ENCODE measurements at regions not wholly inside any gene's neighbourhood (a gene's known extent, or its start where the extent isn't known, plus 50 kb on each side); places are given as distances from the start of the nearest gene placed in this dataset.
"Not testable (repeated sequence)": the region's sequence is repeated elsewhere in the genome, so short reads cannot be mapped to it uniquely, and the experiment has no call there.

- DNase-seq, result no peak
Measured at GRCh38 chr7:67301667-67302066, 305.0 kb downstream of the TYW1 start.

GRCh38 chr7:67302113-67303039 lies 305.7 kb downstream of the TYW1 start:
- peak; percentile 98 for DNase-seq

GRCh38 chr7:67304846-67305245 lies 308.2 kb downstream of the TYW1 start:
- not testable (repeated sequence) for DNase-seq

GRCh38 chr7:67306331-67306730 lies 309.7 kb downstream of the TYW1 start:
- DNase-seq, result no peak

- DNase-seq, result no peak
Measured at GRCh38 chr7:67309764-67310549, 313.3 kb downstream of the TYW1 start.

- DNase-seq, result no peak
Measured at GRCh38 chr7:67311901-67312300, 315.3 kb downstream of the TYW1 start.

- no peak for DNase-seq
Measured at GRCh38 chr7:67313213-67313612, 316.6 kb downstream of the TYW1 start.

GRCh38 chr7:67316902-67317301 lies 320.3 kb downstream of the TYW1 start:
- not testable (repeated sequence) for DNase-seq

- not testable (repeated sequence) for DNase-seq
Measured at GRCh38 chr7:67328257-67328656, 331.6 kb downstream of the TYW1 start.

GRCh38 chr7:67335165-67335564 lies 338.5 kb downstream of the TYW1 start:
- not testable (repeated sequence) for DNase-seq

GRCh38 chr7:67335663-67336062 lies 339.0 kb downstream of the TYW1 start:
- not testable (repeated sequence) for DNase-seq

- not testable (repeated sequence) for DNase-seq
Measured at GRCh38 chr7:67338545-67338944, 341.9 kb downstream of the TYW1 start.

GRCh38 chr7:67341153-67341768 lies 344.6 kb downstream of the TYW1 start:
- DNase-seq, result no peak

- DNase-seq, result no peak
Measured at GRCh38 chr7:67343114-67343513, 346.5 kb downstream of the TYW1 start.

- peak; percentile 56 for DNase-seq
Measured at GRCh38 chr7:67343572-67343971, 346.9 kb downstream of the TYW1 start.

GRCh38 chr7:67344481-67345193 lies 348.0 kb downstream of the TYW1 start:
- no peak for DNase-seq

- DNase-seq, result no peak
Measured at GRCh38 chr7:67346126-67346525, 349.5 kb downstream of the TYW1 start.

GRCh38 chr7:67346876-67347275 lies 350.2 kb downstream of the TYW1 start:
- DNase-seq, result no peak

- DNase-seq, result no peak
Measured at GRCh38 chr7:67348171-67348570, 351.5 kb downstream of the TYW1 start.

- not testable (repeated sequence) for DNase-seq
Measured at GRCh38 chr7:67357653-67358052, 361.0 kb downstream of the TYW1 start.

GRCh38 chr7:67358316-67358715 lies 361.7 kb downstream of the TYW1 start:
- not testable (repeated sequence) for DNase-seq

GRCh38 chr7:67358738-67359137 lies 362.1 kb downstream of the TYW1 start:
- not testable (repeated sequence) for DNase-seq

- no peak for DNase-seq
Measured at GRCh38 chr7:67359900-67360299, 363.3 kb downstream of the TYW1 start.

Measured in right forelimb (tissue), 1 donor.